Progenitor cell of endocrine pancreas (in vitro differentiated cells): ENCODE measurements at regions not wholly inside any gene's neighbourhood (a gene's known extent, or its start where the extent isn't known, plus 50 kb on each side); places are given as distances from the start of the nearest gene placed in this dataset.

Source experiments
- DNase-seq: peaks from one replicate; pipeline ENCODE4 v3.0.0; 2021; ENCODE audit warnings: low spot score; ENCODE audit not compliant: unreplicated experiment
- H3K27ac Mint-ChIP-seq: 2 replicates; pipeline ENCODE4 v1.8.0; 2021; ENCODE audit warnings: mild to moderate bottlenecking, moderate library complexity, mixed read lengths
- H3K27me3 Mint-ChIP-seq: 2 replicates; pipeline ENCODE4 v1.8.0; 2021; ENCODE audit warnings: mixed read lengths
- H3K36me3 Mint-ChIP-seq: 2 replicates; pipeline ENCODE4 v1.8.0; 2022; ENCODE audit warnings: mixed read lengths; ENCODE audit not compliant: insufficient read depth
- H3K4me1 Mint-ChIP-seq: 2 replicates; pipeline ENCODE4 v1.8.0; 2021; ENCODE audit warnings: low read depth, mixed read lengths
- H3K4me3 Mint-ChIP-seq: 2 replicates; pipeline ENCODE4 v1.8.0; 2021; ENCODE audit warnings: low read depth, mild to moderate bottlenecking, moderate library complexity, mixed read lengths
- H3K9me3 Mint-ChIP-seq: 2 replicates; pipeline ENCODE4 v1.8.0; 2021; ENCODE audit warnings: low read depth, mixed read lengths
- TF ChIP-seq, protein P1 (sequence below): fragments of 200-600 bp; sonication (generic); IDR thresholded peaks from one replicate; pipeline ENCODE4 v1.5.0; 2021; ENCODE audit warnings: antibody characterized with exemption, mild to moderate bottlenecking; ENCODE audit not compliant: unreplicated experiment

DNA sequence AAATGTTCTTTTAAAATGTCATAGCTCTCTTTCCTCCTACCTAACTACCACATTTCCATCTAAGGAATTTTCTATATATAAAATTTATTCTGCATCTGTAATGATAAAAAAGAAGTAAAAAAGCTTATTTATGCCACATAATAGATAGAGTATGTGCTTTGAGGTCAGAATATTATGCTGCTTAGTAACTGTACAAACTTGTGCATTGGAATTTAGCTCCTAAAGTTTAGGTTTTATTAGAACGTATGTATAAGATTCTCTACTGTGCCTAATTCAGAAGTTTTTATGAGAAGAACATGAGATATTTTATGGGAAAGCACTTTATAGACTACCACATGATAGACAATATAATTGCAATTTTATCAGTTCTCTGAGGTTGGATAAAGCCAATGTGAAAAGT is 384.6 kb downstream of the SLC16A7 start:
- peaks cover 3% of the 10 kb centered on the region for H3K4me1 Mint-ChIP-seq
- H3K27ac Mint-ChIP-seq = no peak overlapping the region
- H3K4me3 Mint-ChIP-seq = no peak overlapping the region
- H3K9me3 Mint-ChIP-seq = peaks cover 4% of the 10 kb centered on the region
- TF ChIP-seq, protein P1, sequence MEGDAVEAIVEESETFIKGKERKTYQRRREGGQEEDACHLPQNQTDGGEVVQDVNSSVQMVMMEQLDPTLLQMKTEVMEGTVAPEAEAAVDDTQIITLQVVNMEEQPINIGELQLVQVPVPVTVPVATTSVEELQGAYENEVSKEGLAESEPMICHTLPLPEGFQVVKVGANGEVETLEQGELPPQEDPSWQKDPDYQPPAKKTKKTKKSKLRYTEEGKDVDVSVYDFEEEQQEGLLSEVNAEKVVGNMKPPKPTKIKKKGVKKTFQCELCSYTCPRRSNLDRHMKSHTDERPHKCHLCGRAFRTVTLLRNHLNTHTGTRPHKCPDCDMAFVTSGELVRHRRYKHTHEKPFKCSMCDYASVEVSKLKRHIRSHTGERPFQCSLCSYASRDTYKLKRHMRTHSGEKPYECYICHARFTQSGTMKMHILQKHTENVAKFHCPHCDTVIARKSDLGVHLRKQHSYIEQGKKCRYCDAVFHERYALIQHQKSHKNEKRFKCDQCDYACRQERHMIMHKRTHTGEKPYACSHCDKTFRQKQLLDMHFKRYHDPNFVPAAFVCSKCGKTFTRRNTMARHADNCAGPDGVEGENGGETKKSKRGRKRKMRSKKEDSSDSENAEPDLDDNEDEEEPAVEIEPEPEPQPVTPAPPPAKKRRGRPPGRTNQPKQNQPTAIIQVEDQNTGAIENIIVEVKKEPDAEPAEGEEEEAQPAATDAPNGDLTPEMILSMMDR = no peak
- no peaks in the 10 kb centered on the region for H3K27me3 Mint-ChIP-seq
- no peak for DNase-seq
- H3K36me3 Mint-ChIP-seq = no peaks in the 10 kb centered on the region

DNA sequence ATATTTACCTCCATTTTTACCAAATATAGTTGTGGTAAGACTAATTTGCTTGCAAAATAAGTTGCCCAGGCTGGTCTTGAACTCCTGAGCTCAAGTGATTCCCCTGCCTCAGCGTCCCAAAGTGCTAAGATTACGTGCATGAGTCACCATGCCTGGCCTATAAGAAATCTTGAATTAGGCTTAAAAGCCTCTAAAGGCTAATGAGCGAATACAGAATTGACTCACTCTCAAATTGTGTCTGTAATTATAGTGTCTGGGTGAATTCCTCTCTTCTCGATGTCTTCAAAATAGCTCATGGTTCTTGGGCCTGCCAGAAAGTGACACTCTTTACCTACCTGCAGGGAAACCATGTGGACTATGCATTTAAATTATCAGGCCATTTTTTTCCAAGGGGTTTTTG is 403.5 kb downstream of the SLC16A7 start:
- TF ChIP-seq, protein P1 = no peak
- peaks cover 1% of the 10 kb centered on the region for H3K36me3 Mint-ChIP-seq
- peaks cover 16% of the 10 kb centered on the region for H3K9me3 Mint-ChIP-seq
- no peak for DNase-seq
- no peaks in the 10 kb centered on the region for H3K4me1 Mint-ChIP-seq
- H3K4me3 Mint-ChIP-seq = no peak overlapping the region
- H3K27ac Mint-ChIP-seq = no peak overlapping the region
- H3K27me3 Mint-ChIP-seq = no peaks in the 10 kb centered on the region

DNA sequence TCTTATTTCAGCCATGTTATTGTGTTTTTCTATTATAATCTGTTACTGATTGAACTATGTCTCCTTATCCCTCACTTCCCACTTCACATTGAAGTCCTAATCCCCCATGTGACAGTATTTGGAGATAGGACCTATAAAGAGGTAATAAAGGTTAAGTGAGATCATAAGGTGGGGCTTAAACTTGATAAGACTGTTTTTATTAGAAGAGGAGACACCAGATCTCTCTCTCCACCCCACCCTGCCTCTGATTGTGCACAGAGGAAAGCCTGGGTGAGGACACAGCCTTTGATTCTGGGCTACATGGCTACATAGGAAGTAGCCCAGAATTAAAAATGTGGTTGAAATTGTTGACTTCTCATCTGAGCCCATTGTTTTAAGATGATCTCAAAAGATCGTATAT is 414.7 kb downstream of the SLC16A7 start:
- peaks cover 3% of the 10 kb centered on the region for H3K9me3 Mint-ChIP-seq
- TF ChIP-seq, protein P1 = no peak
- H3K27ac Mint-ChIP-seq = no peak overlapping the region
- peaks cover 5% of the 10 kb centered on the region for H3K4me1 Mint-ChIP-seq
- H3K4me3 Mint-ChIP-seq = no peak overlapping the region
- DNase-seq = no peak
- H3K27me3 Mint-ChIP-seq = no peaks in the 10 kb centered on the region
- no peaks in the 10 kb centered on the region for H3K36me3 Mint-ChIP-seq

DNA sequence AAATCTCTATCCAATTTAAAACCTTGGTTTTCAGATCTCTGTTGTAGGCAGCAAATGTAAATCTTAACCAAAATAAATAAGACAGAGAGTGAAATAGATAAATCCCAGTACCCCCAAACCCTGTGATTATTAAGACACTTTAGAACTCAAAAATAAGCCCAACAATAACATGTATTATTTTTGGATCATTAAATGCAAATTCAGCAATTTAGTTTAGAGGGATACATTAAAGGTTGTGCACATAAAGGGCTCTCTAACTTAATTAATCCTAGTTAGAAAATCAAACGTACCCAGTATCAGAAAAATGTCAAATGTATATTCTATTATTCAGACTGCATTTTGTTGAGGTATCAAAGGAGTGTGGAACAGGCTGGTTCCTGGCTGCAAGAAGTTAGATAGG is 416.8 kb downstream of the SLC16A7 start:
- H3K36me3 Mint-ChIP-seq = no peaks in the 10 kb centered on the region
- H3K4me3 Mint-ChIP-seq = no peak overlapping the region
- peaks cover 3% of the 10 kb centered on the region for H3K9me3 Mint-ChIP-seq
- H3K27me3 Mint-ChIP-seq = no peaks in the 10 kb centered on the region
- H3K27ac Mint-ChIP-seq = no peak overlapping the region
- TF ChIP-seq, protein P1 = no peak
- no peak for DNase-seq
- peaks cover 5% of the 10 kb centered on the region for H3K4me1 Mint-ChIP-seq

DNA sequence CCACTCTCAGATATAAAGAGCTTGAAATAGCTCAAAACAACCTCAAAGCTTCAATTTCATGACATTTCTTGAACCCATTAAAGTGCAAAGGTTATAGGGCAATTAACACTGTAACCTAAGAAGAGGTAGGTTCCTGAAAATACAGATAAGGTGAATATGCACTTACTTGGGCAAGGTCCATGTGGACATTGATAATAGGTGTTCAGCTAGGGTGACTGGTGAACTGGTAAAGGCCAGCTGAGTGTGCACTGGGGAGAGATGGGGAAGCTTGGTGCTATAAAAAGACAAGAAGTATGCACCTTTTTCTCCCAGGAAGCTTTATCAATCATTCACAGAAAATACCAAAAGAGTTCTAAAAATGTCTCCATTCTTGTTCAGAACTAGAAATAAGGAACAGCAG is 418.6 kb downstream of the SLC16A7 start:
- no peak for DNase-seq
- Mint-ChIP-seq H3K4me1 (peaks cover 5% of the 10 kb centered on the region), H3K4me3 (no peak overlapping the region), H3K9me3 (peaks cover 8% of the 10 kb centered on the region), H3K27me3 (no peaks in the 10 kb centered on the region), H3K27ac (no peak overlapping the region), H3K36me3 (no peaks in the 10 kb centered on the region)
- TF ChIP-seq, protein P1 = no peak
